HG03064 (cell line): ENCODE measurements at regions not wholly inside any gene's neighbourhood (a gene's known extent, or its start where the extent isn't known, plus 50 kb on each side); places are given as distances from the start of the nearest gene placed in this dataset.

Experiments
- ATAC-seq: cut with Tn5 transposase; IDR thresholded peaks from one replicate; pipeline ENCODE4 v1.9.1; 2021; ENCODE audit warnings: low read depth; ENCODE audit not compliant: unreplicated experiment

DNA sequence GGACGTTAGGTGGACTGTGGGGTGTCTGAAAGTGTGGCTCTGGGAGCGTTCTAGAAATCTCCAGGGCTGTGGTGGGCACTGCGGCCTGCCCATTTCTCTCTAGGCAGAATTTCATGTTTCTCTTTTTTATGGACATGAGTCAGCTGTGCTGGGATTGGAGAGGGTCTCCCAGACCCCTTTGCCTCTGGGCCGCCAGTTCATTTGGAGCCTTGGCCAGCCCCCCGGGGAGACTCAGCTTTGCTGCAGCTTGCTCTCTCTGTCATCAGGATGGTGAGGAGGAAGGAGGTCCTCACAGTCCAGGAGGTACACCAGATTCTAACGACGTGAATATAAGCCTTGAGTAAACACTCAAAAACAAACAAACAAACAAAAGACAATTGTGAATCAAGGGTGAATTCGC lies 149.6 kb upstream of the RGMA start:
- ATAC-seq, result no peak

DNA sequence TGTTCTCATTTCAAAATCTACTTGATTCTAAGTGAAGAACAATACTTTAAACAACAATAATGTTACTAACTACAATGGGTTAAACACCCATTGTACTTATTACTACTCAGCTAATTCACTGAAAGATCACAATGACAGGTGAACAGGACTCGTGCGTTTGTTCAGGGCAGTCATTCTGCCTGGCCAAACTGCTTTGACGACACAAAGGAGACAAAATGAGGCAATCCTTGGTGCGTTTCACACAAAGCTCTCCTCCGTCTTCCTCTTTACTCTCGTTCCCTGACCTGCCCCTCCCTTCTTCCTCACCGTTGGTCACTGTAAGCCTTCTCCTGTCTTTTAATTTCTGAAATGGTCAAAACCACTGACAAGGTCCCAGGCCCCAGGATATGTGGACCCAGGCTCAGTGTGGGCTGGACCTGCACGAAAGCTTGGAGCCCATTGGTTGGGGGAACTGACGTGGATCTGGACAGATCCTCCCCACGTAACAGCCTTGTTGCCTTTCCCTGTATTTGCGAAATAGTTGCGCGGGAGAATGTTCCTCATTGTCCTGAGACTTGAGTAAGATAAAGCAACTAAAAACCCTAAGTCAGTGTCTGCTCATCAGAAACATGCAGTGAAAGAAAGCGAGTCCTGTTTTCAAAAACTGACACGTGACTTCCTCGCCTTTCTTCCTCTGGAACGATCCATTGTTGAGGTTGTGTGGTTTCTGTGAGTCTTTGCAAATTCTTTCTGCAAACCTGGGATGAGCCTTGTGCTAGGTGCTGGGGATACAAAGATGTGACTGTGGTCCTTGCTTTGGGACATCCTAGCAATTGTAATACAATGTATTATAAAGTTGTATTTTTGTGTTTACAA lies 147.1 kb upstream of the RGMA start:
- no peak for ATAC-seq

DNA sequence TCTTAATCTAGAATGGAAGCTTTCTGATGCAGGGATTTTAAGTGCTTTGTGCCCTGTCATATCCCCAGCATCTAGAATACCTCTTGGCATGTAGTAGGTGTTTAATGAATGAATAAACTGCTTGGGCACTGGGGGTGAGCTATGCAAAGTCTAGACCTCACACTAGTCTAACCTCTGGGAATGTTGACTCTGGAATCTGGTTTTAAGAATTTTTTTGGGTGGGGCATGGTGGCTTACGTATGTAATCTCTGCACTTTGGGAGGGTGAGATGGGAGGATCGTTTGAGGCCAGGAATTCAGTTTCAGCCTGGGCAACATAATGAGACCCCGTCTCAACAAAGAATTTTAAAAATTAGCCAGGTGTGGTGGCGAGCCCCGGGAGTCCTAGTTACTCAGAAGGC lies 146.3 kb upstream of the RGMA start:
- no peak for ATAC-seq

GRCh38 chr15:93233710-93234109 lies 144.7 kb upstream of the RGMA start:
- no peak for ATAC-seq

DNA sequence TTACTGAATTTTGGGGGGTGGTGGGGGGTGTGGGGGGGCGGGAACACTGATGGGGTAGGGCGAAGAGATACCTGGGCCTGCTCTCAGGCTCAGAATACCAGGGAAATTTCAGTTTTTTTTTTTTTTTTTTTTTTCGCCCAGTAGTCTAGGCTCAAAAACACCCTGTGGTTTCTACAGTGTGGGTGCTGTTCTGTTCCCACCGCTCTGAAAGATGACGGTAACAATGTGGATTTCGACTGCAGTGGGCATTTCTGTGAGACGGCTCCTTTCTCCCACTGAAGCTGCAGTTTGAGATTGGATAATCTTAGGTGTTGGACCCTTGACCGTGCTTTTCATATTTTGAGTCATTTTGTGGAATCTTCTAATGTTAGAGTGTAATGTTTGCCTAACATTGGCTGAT lies 143.8 kb upstream of the RGMA start:
- no peak for ATAC-seq

GRCh38 chr15:93231994-93232393 lies 143.0 kb upstream of the RGMA start:
- ATAC-seq, result no peak

DNA sequence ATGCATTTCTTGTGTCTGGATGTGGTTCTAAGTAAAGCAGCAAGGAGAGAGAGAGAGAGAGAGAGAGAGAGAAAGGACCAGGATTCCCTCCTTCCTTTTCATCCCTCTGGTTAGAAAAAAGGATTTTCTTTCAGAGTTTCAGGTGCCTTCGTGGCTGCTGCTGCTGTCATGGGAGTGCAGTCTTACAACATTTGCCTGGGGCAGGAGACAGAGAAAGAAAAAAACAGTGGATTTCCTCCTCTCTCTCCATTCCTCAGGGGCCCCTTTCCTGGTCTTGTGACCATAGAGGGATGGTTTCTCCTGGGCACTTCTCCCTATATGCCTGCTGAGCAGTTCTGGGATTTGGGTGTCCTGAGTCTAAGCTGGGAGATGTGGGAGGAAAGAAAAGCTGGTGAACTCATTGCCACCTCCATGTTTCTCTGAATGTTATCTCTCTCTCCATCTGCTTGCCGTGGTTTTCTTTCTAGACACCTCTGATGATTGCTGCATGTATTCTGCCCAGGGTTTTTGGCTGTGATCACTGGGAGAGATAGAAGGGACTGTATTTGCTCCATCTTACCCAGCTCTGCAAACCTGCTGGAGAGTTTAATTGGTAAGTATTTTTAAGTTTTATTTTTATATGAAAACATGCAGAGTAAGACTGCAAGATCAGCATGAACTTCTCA lies 142.4 kb upstream of the RGMA start:
- no peak for ATAC-seq

- ATAC-seq, result no peak
Observed at GRCh38 chr15:93228546-93228945, 139.5 kb upstream of the RGMA start.

- no peak for ATAC-seq
Observed at GRCh38 chr15:93223803-93224202, 134.8 kb upstream of the RGMA start.

DNA sequence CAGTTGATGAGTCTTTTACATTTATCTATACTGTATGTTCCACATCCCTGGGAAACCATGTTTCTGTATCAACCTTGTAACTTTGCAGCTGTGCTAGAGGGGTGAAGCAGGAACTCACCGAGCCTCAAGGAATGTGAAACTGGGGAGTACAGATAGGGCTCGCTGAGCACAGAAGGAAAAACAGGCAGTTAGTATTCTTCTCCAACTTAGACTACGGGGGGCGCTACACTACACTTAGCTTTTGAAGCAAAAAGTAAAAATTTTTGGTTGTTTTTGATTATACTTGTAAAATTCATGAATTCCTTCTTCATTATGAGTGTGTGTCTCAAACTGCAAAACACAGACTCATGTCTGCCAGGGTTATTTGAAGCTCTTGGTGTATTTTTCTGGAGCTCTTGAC lies 132.7 kb upstream of the RGMA start:
- ATAC-seq, result no peak

DNA sequence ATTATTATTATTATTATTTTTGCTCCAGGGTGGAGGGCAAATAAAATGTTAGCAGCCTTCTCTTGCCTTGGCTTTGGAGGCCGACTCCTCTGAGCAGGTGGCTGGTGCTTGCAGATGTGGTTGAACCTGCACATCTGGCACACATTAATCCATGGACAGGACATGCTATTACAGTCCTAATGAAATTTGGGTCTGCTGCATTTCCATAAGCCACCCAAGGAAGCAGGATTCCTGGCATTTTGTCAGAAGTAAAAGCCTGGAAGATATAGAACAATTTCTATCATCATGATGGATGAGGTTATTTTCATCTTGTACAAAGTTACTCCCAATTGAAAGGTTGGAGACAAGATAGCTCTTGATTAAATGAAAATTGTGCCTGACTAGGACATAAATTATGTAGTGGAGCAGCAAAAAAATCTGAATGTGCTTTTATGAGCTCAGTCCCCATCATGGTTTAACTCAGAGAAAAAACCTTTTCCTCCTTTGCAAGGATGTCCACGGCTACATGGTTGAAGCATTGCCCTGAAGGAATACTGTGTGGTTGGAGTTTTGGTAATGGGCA lies 130.9 kb upstream of the RGMA start:
- ATAC-seq, result no peak

GRCh38 chr15:93217343-93217742 lies 128.3 kb upstream of the RGMA start:
- ATAC-seq, result no peak

DNA sequence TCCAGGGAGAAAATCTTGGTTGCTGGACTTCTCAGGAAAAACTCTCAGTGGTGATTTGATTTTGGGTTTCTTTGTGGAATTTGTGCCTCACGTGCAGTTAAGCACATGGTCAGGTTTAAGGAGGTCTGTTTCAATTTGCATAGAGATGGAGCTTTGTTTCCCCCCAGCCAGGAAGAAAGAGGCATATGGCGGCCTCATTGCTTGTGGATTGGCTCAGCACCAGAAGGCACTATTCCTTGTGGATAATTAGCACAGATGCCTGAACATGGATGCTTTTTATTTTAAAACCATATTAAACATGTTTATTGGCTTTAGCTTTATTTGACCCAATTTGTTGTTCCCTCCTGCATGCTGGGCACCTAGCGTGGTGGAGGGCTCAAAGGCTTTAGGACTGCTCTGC lies 125.1 kb upstream of the RGMA start:
- no peak for ATAC-seq

DNA sequence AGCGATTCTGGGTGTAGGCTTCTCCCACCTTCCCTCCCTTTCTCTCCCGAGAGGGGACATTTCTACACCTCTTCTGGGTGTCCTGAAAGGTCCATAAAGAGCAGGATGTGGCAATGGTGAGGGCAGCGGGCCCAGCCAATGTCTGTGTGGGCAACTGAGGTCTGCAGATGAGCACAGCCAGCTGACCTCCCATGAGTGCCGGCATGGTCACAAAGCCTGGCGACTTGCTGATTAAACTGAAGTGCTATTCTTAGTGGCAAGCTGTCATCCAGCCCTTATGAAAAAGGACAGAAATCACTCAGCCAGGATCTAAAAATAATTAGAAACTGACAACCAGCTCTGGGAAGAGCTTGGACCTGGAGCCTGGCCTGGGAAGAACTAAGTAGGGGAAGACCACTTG lies 124.3 kb upstream of the RGMA start:
- no peak for ATAC-seq

GRCh38 chr15:93212578-93212977 lies 123.6 kb upstream of the RGMA start:
- ATAC-seq, result no peak

GRCh38 chr15:93210995-93211394 lies 122.0 kb upstream of the RGMA start:
- ATAC-seq, result no peak

GRCh38 chr15:93209690-93210445 lies 120.9 kb upstream of the RGMA start:
- ATAC-seq, result no peak

- ATAC-seq, result no peak
Observed at GRCh38 chr15:93206893-93207292, 117.9 kb upstream of the RGMA start.

GRCh38 chr15:93205413-93205812 lies 116.4 kb upstream of the RGMA start:
- no peak for ATAC-seq

DNA sequence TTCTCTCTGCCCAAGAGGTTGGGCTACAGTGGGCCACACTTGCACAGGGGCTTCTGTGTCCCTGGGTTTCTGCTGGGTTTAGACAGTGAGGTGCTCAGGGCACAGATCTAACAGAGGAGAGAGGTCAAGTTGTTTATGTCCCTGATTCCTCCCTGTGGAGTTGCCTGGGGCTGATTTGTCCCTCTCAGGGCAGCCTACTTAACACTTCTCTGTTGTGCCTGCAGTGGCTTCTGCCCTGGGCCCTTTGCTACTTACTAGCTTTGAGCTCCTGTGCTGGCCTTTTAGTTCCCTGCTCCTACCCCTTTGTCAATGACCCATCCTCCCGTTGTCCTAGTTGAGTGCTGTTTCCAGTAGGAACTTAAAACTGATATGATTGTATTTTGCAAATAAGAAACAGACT lies 114.0 kb upstream of the RGMA start:
- ATAC-seq, result no peak

DNA sequence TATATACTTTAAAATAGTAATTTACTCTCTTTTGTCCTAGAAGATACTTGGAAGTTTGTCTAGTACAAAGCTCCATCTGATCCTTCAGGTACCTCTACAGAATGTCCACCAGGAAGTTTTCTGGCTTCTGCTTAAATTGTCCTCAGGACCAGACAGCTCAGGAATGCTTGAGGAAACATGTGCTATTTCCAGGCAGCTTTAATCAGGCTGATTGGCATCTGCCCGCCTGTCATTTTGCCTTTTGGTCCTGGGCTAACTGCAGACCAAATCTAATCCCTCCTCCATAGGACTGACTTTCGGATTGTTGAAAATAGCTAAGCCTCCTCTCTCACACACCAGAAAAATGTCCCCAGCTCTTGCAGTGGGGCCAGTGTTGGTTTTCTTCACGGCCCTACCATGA lies 113.4 kb upstream of the RGMA start:
- ATAC-seq, result no peak
